Stomach (tissue), 8 donors: ENCODE measurements at regions not wholly inside any gene's neighbourhood (a gene's known extent, or its start where the extent isn't known, plus 50 kb on each side); places are given as distances from the start of the nearest gene placed in this dataset.

Source experiments
- DNase-seq, 2 donors: peaks; one replicate each; pipeline versions ENCODE4 v3.0.0 to v3.0.0-alpha.2; 2013 to 2019
- H3K27ac ChIP-seq, 5 donors: fragments of 200-600 bp in 4 of 5; sonication (generic) in 4 of 5; one replicate each; pipeline ENCODE4 v1.5.1; 2013 to 2019; ENCODE audit warnings: mild to moderate bottlenecking in 1 of 5, moderate library complexity in 1 of 5
- H3K27me3 ChIP-seq, 3 donors: fragments of 200-600 bp; sonication (generic); one replicate each; pipeline ENCODE4 v1.5.1; 2017 to 2019; ENCODE audit warnings: mixed run types in 1 of 3
- H3K36me3 ChIP-seq, 4 donors: fragments of 200-600 bp; sonication (generic); 1 replicate in 3 of 4; 2 replicates in 1 of 4; pipeline ENCODE4 v1.5.1; 2016 to 2019
- H3K4me1 ChIP-seq, 4 donors: fragments of 200-600 bp; sonication (generic); one replicate each; pipeline ENCODE4 v1.5.1; 2016 to 2019
- H3K4me3 ChIP-seq, 4 donors: fragments of 200-600 bp; sonication (generic) in 3 of 4; one replicate each; pipeline ENCODE4 v1.5.1; 2016 to 2019; ENCODE audit warnings: mild to moderate bottlenecking in 1 of 4
- H3K9me3 ChIP-seq, 4 donors: fragments of 200-600 bp; sonication (generic); one replicate each; pipeline ENCODE4 v1.5.1; 2016 to 2019
- CTCF ChIP-seq, 7 experiments: fragments of 450-650 bp in 4 of 7; fragments of 200-600 bp in 3 of 7; sonication (generic) in 3 of 7; IDR thresholded peaks; one replicate each; pipeline ENCODE4 v1.5.1; 2016 to 2019; ENCODE audit warnings: antibody characterized with exemption in 7 of 7, control low read depth in 2 of 7, mild to moderate bottlenecking in 1 of 7
- EP300 ChIP-seq: sonication (generic); formaldehyde crosslinking; IDR thresholded peaks from one replicate; pipeline ENCODE4 v1.6.1; 2017; ENCODE audit warnings: antibody characterized with exemption
- POLR2A ChIP-seq, 4 donors: fragments of 450-650 bp; IDR thresholded peaks; one replicate each; pipeline ENCODE4 v1.6.1; 2016; ENCODE audit warnings: antibody characterized with exemption in 4 of 4, control low read depth in 2 of 4, mild to moderate bottlenecking in 1 of 4, moderate library complexity in 1 of 4
- POLR2AphosphoS5 ChIP-seq, 3 donors: sonication (generic); formaldehyde crosslinking; IDR thresholded peaks; one replicate each; pipeline ENCODE4 v1.6.1; 2016; ENCODE audit warnings: antibody characterized with exemption in 3 of 3
- WGBS, 5 donors: extraction: QIAGEN DNeasy Blood & Tissue Kit in 3 of 5; methylation state at CpG; one replicate each; pipeline versions ENCODE4 v1.1.5 to v1.1.7; 2013 to 2018; 5-methylcytosine and 5-hydroxymethylcytosine counted together
- intact Hi-C: fragments of 100-400 bp; cut with DNase I; formaldehyde crosslinking; loops from one replicate; pipeline ENCODE4 v1.15.1; 2023; ENCODE audit warnings: low total_unique reads
- donor health status: healthy with polysubstance abuse.
- donor health status: Bipolar disorder and iron deficiency.
- donor health status: healthy.

DNA sequence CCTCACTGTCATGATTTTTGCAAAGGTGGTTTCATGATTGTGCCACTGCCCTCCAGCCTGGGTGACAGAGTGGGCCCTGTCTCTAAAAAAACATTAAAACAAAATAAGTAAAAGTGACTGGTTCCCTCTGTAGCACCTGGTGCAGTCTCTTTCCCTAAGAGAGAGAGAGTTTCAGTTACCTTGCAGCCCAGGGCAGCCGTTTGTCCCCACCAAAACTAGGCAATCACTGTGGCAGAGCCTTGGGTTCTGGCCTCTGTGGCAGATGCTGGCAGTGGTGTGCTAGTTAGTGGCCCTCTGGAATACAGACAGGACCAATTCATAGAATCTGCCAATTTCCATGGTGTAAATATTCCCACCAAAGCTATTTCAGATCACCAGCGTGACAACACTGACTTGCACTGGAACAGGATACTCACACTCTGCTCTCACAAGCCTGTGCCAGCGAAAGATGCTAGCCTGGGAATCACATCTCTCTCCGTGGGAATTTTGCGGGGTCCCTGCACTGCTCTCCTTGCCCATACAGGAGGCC is 108.7 kb downstream of the TLR5 start:
- TF ChIP-seq EP300 = no peak
- TF ChIP-seq POLR2AphosphoS5 (IDR thresholded peaks at IDR 0.05) = no peak
- TF ChIP-seq POLR2A (IDR thresholded peaks at IDR 0.05) = no peak
- no peak for TF ChIP-seq CTCF (IDR thresholded peaks at IDR 0.05)
- H3K9me3 ChIP-seq = no peaks in the 10 kb centered on the region
- no peak overlapping the region for H3K4me3 ChIP-seq
- intact Hi-C loops = no loop called here
- H3K27me3 ChIP-seq = no peaks in the 10 kb centered on the region
- H3K36me3 ChIP-seq = no peaks in the 10 kb centered on the region
- DNase-seq = no peak
- 85 to 93% (median 92%) methylated on average over 5 of the region's 5 CpGs for WGBS, 5 donors
- no peak overlapping the region for H3K27ac ChIP-seq
- no peaks in the 10 kb centered on the region for H3K4me1 ChIP-seq

DNA sequence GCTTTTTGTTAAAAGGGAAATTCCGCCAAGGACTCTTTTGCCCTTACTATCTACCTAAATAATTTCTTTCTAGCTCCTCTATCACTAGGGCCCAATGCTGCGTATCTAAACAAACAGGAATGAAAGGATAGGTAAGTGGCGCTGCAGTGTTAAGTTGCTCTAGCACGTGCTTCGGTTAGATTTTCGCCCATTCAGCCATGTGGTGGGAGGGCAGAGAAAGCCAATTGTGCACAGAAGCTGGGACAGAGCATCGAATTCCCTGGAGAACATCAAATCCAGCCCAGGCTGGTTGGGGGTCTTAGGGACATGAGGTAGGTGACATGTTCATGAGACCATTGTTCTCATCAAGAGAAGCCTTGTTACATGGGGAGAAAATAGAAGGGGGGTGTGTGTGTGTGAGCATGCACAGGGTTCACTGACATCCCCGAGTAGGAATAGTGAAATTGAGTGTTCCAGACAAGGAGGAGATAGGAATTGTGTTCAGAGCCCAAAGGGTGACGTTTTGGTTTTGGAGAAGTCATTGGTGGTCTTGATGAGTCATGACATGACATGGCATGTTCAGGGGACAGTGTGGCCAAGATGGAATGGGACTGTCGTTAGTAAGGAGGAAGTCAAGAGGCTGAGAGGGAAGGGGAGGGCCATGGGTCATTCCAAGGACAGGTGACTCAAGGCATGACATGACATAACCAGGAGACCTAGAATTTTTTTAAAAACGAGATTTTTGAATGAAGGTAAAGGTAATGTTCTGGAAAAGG is 107.1 kb downstream of the TLR5 start:
- no peaks in the 10 kb centered on the region for H3K36me3 ChIP-seq
- WGBS, 5 donors = 69 to 73% (median 72%) methylated on average over 11 of the region's 11 CpGs
- no peak overlapping the region for H3K4me3 ChIP-seq
- intact Hi-C loops = no loop called here
- H3K4me1 ChIP-seq = no peaks in the 10 kb centered on the region
- no peak for DNase-seq
- no peaks in the 10 kb centered on the region for H3K9me3 ChIP-seq
- TF ChIP-seq CTCF (IDR thresholded peaks at IDR 0.05) = no peak
- no peak overlapping the region for H3K27ac ChIP-seq
- no peaks in the 10 kb centered on the region for H3K27me3 ChIP-seq

- no peak for DNase-seq
- no peak for TF ChIP-seq EP300
- no peak for TF ChIP-seq CTCF (IDR thresholded peaks at IDR 0.05)
- no peak for TF ChIP-seq POLR2A (IDR thresholded peaks at IDR 0.05)
- no peaks in the 10 kb centered on the region for H3K36me3 ChIP-seq
- no peak overlapping the region for H3K27ac ChIP-seq
- 94 to 98% (median 94%) methylated on average over 6 of the region's 6 CpGs for WGBS, 5 donors
- no peaks in the 10 kb centered on the region for H3K9me3 ChIP-seq
- H3K4me1 ChIP-seq = peaks cover 0 to 2% (median 0%) of the 10 kb centered on the region in 4 donors
- no peaks in the 10 kb centered on the region for H3K27me3 ChIP-seq
- H3K4me3 ChIP-seq = no peak overlapping the region
- intact Hi-C loops = no loop called here
Measured at GRCh38 chr1:223036479-223036845, 106.6 kb downstream of the TLR5 start.

GRCh38 chr1:223037845-223038244 is 105.2 kb downstream of the TLR5 start:
- no peak overlapping the region for H3K4me3 ChIP-seq
- DNase-seq = no peak
- H3K27me3 ChIP-seq = no peaks in the 10 kb centered on the region
- no peaks in the 10 kb centered on the region for H3K36me3 ChIP-seq
- H3K4me1 ChIP-seq = peaks cover 0 to 5% (median 0%) of the 10 kb centered on the region in 4 donors
- WGBS, 5 donors = 62 to 82% (median 69%) methylated on average over 8 to 9 of the region's 9 CpGs
- intact Hi-C loops = no loop called here
- H3K27ac ChIP-seq = no peak overlapping the region
- H3K9me3 ChIP-seq = no peaks in the 10 kb centered on the region
- no peak for TF ChIP-seq POLR2AphosphoS5 (IDR thresholded peaks at IDR 0.05)
- TF ChIP-seq EP300 = no peak
- TF ChIP-seq POLR2A (IDR thresholded peaks at IDR 0.05) = no peak
- no peak for TF ChIP-seq CTCF (IDR thresholded peaks at IDR 0.05)
